Activated CD8-positive, alpha-beta memory T cell treated with anti-CD3 and anti-CD28 coated beads for 24 hours (primary cell): ENCODE measurements at regions not wholly inside any gene's neighbourhood (a gene's known extent, or its start where the extent isn't known, plus 50 kb on each side); places are given as distances from the start of the nearest gene placed in this dataset.

Experiments
- DNase-seq: peaks from one replicate; pipeline ENCODE4 v3.0.0-alpha.2; 2020

DNA sequence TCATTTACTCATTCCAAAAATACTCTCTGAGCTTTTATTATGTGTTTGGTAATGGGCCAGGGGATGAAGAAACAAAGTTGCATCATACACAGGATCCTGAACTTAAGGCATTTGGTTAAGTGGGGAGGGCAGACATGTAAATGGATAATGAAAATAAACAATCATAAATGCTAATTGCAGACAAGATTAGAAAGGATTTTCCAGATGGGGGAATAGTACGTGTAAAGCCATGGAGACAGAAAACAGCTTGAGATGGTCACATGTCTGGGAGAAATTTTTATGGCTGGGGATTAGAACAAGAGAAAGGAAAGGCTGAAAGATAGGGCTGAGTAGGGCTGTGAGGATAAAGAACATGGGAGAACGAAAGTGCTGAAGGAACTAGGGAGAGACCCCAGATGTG is 534.3 kb upstream of the LARGE1 start:
- no peak for DNase-seq

DNA sequence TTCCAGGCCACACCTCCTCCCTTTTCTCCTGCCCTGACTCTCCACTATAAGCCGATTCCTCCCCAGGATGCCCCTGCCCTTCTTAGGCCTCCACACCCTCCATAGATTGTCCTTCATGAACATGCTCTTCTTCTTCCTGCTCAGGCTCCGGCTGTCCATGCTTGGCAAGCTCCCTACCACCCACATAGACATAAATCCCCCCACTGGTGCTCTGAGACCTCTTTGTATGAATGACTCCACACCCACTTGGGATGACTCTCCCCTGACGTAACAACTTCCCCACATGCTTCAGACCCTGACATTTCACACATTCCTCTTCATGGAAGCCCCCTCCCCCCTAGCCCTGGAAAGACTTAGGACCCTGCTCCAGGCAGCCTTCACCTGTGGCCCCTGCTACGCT is 542.5 kb upstream of the LARGE1 start:
- DNase-seq = no peak

DNA sequence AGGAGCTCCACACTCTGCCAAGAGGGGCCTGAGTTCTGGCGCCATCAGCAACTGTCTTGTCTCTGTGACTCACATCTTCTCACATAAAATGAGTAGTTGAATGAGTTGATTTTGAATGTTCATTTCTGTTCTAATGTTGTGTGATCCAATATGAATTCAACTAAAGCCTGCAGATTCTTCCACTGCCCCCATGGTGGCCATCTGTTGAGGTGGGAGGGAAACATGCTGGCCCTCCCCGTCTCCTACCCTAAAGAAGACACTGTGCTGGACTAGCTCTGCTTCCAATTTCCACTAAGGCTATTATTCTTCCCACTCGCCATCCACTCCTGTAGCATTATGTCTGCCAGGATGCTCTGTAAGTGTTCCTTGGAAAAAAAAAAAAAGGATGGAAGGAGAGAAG is 555.6 kb upstream of the LARGE1 start:
- no peak for DNase-seq

DNA sequence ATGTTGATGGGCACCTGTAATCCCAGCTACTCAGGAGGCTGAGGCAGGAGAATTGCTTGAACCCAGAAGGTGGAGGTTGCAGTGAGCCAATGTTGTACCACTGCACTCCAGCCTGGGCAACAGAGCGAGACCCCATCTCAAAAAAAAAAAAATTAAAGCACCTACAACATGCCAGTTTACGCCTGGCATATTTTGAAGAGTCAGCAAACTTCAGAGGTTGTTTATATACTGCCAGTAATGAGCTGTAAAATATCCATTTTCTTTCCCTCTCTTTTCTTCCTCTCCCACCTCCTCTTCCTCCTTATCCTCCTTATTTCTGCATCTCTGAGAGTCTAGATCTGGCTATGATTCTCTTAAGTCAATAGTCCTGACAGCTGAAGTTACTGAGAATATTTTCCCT is 556.5 kb upstream of the LARGE1 start:
- DNase-seq = no peak

DNA sequence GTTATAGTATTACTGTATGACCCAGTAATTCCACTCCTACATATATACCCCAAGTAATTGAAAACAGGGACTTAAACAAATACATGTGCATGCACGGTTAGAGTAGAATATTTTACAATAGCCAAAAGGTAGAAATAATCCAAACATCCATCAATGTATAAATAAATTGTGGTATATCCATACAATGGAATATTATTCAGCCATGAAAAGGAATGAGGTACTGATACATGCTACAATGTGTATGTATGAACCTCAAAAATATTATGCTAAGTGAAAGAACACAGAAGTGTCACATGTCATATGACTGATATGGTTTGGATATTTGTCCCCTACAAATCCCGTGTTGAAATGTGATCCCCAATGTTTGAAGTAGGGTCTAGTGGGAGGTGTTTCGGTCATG is 560.8 kb upstream of the LARGE1 start:
- no peak for DNase-seq

DNA sequence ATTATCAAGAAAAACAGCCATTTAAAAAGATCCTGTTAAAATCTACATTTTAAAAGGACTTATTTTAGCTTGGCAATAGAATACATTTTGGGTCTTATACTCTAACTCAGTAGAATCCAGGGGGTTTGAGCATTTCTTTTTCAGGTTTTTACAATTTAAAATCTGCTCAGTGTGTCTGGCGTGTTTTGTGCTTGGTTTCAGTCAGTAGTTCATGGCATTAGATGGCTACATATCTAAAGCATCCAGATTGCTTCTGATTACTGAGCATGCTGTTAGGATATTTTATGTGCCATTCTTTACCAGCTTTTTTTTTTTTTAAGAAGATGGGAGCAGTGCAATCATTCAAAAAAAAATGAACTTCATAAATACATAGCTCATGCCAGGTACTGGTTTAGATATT is 566.1 kb upstream of the LARGE1 start:
- DNase-seq = no peak

DNA sequence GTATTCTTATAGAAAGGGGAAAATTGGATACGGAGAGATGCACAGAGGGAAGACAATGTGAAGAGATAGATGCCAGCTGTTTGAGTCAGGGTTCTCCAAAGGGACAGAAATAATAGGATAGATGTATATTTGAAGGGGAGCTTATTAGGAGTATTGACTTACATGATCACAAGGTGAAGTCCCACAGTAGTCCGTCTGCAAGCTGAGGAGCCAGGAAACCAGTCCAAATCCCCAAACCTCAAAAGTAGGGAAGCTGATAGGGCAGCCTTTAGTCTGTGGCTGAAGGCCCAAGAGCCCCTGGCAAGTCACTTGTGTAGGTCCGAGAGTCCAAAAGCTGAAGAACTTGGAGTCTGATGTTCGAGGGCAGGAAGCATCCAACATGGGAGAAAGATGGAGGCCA is 569.6 kb upstream of the LARGE1 start:
- DNase-seq = no peak

DNA sequence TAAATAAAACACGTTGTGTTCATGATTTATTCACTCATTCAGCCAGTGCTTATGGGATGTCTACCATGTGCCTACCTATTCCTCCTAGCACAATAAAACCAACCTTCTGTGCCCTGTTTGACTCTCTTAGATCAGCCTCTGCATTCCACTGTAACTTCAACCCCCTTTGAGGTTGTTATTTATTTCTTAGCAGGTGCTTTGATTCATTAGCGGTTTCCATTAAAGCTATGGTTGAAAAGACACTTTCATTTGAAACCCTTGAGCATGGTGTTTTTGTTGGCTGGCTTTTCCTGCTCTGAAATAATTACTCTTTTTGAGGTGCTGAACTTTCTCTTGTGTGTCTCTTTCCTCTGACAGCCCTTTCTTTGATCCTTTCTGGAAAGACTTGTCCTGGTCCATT is 570.6 kb upstream of the LARGE1 start:
- DNase-seq = no peak

DNA sequence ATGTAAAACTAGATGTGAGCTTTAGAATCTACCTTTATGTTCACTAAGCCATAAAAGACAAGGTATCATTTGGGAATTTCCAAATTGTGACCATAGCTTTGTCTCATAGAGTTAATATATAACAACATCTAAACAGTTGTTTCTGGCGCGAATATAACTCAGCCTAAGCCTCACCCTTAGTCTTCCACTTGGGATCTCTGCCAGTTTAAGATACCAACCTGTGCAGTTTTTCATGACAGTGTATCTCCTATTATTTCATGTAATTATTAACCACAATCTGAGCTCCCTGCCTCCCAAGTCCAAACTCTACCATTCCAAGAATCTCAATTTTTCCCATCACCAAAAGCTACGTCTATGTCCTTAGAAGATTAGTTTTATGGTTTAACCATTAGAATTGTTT is 572.5 kb upstream of the ISX start:
- DNase-seq = no peak

DNA sequence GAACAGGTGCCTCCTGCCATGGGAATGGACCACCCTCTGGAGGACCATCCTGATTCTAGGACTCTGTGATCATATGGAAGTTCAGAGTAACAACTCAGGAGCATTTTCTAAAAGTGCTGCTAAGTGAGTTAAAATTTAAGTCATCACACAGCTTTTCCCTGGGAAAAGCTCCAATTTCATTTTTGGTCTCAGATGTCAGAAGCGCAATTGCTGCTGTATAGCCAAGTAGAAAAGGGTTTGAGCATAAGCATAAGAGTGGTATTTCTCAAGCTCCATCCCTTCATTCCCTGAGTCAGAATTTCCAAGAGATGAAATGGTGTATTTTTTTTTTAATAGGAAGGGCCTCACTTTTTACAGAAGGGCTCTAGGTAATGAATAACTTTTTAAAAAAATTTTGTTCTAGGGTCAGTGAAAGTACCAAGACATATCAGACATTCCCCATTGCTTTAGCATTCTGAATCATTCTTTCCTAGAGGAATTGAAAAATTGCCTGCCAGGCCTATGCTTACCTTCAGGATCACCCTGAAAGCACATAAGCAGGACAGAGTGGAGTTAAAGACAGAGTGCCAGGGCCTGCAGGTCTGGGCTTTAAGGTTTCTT is 564.5 kb upstream of the ISX start:
- DNase-seq = no peak

DNA sequence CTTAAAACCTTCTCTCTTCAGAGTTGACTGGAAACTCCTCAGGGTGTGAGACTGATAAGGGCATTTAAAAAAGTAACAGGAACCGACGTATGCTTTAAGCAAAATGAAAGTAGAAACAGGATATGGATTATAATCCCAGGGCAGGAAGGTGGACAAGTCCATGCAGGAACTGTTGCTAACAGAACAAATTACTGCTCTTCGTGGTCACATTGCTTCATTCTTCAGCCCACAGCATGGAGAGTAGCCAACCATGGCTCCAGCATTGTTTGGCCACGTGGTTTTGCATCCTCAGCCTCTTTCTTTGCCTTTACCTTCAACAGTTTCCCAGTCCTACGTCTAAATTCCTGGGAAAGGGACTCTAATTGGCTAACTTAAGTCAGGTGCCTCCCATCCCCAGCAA is 563.1 kb upstream of the ISX start:
- no peak for DNase-seq

DNA sequence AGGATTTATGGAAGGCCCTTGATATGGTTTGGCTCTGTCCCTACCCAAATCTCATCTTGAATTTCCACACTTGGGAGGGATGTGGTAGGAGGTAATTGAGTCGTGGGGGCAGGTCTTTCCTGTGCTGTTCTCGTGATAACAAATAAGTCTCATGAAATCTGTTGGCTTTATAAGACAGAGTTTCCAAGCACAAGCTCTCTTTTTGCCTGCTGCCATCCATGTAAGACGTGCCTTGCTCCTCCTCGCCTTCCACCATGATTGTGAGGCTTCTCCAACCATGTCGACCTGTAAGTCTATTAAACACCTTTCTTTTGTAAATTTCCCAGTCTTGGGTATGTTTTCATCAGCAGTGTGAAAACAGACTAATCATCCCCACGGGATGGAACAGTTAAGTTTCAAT is 557.2 kb upstream of the ISX start:
- no peak for DNase-seq

DNA sequence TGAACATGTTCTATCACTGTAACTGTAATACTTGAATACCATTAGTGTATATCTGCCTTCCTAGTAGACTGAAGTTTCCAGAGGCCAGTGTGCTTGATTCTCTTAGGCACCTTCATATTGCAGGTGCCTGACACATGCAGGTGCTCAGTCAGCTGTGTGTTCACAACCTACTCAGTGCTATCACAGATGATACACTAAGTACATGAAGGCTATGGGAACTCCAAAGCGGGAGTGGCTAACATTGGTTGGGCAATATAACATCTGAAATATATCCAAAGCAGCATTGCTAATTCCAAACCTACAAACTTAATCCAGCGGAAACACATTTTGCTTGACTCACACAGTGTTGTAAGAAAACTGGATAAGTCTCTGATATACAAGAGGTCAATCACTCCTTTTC is 539.3 kb upstream of the ISX start:
- no peak for DNase-seq

DNA sequence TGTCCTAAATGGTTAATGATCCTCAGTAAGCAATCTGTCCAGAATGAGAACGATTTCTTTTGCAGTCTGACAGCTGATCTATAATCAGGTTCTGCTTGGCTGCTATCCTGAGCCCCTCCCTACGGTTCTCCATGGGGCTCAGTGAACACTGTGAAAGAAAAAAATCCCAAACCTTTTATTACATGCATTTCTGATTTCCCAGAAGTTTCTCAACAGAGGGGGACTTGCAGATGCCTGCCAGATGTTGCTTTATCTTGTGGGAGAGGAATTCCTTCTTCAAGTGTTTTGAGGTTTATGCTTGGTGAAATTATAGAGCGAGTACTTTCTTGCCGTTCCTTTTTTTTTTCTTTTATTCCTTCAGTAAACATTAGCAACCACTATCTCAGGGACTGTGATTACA is 531.9 kb upstream of the ISX start:
- no peak for DNase-seq

DNA sequence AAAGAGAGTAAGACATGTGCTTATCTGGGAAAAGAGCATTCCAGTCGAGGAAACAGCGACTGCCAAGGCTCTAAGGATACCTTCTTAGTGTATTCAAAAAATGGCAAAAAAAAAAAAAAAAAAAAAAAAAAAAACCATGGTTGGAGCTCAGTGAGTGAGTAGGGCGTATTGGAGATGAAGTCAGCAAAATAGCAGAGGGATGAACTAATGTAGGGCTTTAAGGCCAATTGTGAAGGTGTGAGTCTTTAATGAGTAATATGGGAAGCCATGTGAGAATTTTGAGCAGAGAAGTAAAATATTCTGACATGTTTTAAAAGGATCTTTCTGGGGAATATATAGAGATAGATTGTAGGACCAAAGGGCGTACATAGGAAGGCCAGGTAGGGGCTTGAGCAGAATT is 498.6 kb upstream of the ISX start:
- DNase-seq = no peak

DNA sequence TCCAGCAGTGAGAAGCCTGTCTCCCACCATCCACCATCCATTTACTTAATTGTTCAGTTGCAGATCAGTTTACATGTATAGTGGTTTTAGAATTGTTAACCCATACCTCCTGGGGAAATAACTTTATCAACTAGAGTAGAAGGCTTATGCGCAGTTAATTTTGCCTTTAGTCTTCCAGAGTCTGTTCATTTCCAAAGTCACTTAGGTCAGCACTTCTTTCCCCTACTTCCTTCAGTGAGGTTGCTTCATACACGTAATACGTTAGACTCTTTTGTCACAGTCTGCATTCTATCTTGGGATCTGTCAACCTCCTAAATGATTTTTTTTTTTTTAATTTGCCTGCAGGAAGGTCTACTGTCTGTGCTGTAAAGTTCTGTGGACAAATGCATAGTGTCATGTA is 495.6 kb upstream of the ISX start:
- DNase-seq = no peak

DNA sequence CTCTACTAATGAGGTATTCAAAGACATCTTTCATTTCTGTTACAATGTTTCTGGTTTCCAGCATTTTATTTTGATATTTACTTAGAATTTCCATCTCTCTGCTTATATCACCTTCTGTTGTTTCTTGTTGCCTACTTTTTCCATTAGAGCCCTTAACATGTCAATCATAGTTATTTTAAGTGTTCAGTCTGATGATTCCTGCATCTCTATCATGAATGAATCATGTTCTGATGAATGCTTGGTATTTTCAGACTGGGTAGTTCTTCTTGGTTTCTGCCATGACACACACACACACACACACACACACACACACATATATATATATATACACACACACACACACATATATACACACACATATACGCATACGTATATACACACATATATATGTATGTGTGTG is 486.4 kb upstream of the ISX start:
- no peak for DNase-seq

DNA sequence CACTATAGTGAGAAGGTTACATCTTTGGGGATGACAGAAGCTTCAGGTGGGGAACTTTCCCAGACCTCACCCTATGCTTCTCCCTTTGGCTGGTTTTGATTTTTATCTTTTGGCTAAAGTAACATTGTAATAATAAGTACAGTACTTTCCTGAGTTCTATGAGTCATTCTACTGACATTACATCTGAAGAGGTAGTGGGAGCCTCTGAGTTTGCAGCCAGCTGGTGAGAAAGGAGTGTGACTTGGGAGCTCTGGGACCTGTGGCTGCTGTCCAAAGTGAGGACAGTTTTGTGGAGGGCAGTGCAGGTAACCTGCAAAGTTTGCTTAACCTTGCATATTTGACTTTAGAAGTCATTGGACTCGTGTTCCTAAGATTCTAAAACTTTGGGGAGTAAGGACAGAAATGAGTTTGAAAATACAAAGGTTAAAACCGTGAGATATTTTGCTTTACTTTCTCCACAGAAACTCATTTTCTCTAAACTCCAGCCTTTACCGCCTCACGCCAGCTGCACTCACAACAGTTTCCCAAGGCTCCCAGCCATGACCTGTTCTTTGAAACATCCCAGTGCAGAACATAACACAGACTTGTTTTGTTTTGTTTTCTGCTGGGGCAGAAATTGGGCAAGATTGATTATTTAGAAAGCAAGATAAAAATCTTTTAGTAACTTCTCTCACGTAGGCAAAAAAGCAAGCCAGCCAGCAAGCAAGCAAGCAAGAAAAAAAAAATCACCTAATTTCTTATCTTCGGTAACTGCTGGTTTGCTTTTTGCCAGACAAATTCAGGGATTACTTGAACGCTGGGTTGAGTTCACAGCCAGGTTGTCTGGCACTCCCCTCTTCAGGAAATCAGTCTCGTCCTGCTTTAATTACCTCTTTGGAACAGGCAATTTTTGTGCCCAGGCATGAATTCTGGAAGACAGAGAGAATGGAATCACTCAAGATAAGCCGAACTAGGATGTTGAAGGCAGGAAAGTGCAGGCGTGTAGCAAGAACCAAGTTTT is 478.3 kb upstream of the ISX start:
- no peak for DNase-seq

DNA sequence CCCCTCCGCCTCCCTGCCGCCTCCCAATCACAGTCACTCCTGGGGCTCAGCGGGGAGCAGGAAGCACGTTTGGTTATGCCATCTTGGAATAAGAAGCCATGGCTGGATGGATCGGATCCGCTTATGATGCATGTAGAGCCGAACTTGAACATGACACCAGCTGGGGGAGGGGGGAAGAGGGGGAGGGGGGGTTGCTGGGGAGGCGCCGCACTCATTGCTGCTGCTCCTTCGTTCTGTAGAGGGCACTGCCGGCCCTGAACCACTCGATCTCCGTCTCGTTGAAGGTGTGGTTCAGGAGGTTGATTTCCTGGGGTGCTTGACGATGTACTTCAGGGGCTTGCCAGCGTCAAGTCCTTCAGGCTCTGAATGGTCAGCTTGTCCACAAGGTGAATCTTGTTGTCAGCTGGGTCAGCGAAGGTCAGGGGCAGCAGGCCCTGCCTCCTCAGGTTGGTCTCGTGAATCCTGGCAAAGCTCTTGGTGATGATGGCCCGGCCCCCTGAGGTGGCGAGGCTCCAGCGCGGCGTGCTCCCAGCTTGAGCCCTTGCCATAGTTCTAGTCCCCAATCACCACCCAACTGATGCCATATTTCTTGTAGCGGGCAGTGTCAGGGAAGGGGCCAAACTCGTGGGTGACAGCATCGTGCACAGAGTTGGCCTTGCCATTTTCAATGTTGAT is 476.9 kb upstream of the ISX start:
- DNase-seq = no peak

DNA sequence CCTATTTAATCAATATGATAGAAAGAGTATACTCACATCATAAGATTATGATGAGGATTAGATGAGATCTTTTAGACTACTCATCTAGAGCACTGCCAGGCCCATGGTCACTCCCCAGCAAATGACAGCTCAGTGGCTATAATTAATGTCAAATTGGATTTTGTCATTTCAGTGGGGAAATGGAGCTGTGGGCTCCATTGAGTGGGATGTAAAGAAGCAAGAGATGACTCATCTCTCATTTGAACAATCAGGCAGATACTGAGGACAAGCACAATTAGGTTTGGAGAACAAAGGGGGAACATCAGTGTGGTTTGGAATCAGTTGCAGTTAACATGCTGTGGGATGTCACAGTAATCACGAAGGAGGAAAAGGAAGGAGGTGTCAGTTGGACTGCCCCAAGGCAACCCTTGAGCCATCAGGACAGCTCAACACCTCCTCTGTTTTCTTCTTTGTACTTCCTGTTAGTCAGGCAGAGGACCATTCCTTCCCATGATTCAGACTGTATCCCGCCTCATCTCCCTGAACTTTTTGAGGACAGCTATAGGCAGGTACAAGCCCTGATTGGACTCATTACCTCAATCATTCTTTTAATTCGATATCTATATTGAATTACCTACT is 473.7 kb upstream of the ISX start:
- DNase-seq = no peak

DNA sequence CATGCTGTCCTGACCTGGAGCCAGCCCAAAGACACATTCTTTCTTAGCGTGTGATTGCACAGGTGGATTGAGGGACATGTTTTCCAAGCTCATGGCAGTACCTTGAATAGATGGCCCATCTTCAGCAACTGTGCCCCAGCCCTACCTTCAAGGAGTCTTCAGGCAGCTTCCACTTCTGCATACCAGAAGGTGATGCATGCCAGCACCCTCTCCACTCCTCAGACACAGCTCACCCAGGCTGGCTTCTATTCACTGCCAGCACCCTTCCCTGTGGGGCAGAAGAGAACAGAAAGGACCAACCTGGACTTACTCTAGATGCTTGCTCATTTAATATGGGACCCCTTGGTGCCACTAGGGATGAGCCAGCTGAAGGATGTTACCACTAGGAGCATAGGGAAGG is 466.4 kb upstream of the ISX start:
- no peak for DNase-seq

DNA sequence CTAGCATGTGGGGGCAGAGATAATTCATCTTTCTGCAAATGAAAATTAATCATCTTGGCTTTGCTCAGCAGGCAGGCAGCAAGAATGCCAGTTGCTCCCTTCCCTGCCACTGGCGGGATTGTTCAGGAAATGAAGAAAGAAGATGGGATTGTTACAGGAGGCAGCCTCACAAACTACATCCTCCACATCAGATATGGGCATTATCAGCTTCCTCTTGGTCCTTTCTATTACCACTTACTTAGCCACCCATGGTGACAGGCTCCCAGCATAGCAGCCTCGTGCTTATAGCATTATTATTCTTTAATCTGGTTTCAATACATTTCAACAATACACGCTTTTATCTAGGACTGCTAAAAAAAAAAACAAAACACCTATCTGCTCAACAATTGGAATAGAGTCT is 461.6 kb upstream of the ISX start:
- no peak for DNase-seq

DNA sequence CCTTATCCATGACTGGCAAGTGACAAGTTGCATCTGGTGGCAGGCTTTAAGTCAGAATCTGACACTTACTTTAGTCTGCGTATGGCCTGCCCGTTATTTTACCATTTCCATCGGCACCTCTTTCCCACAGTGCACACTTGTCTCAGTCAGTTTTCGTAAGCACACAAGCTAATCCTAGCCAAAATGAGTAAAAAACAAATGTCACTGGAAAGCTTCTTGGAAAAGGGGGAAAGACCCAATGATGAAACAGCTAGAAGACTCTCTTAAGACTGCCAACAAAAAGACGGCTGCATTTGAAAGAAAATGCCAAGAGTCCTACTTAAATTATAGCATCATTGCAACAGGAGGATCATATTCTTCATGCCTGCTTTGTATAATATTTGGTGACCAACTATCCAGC is 457.9 kb upstream of the ISX start:
- DNase-seq = no peak
